ENCODE measurements at regions not wholly inside any gene's neighbourhood (a gene's known extent, or its start where the extent isn't known, plus 50 kb on each side); places are given as distances from the start of the nearest gene placed in this dataset.

GRCh38 chrX:43315622-43316021, 340.5 kb upstream of the MAOA start:
- TF ChIP-seq CTCF (IDR thresholded peaks at IDR 0.05; ENCODE audit: low read depth, low read length, missing control alignments): no peak
- no peak overlapping the region for H3K4me3 ChIP-seq (replicated peaks; ENCODE audit: low read depth, low read length)
- DNase-seq (ENCODE audit: extremely low read depth, low read depth): no peak

GRCh38 chrX:43316146-43316545, 340.0 kb upstream of the MAOA start:
- no peak for DNase-seq (ENCODE audit: extremely low read depth, low read depth)
- no peak overlapping the region for H3K4me3 ChIP-seq (replicated peaks; ENCODE audit: low read depth, low read length)
- TF ChIP-seq CTCF (IDR thresholded peaks at IDR 0.05; ENCODE audit: low read depth, low read length, missing control alignments): no peak

DNA sequence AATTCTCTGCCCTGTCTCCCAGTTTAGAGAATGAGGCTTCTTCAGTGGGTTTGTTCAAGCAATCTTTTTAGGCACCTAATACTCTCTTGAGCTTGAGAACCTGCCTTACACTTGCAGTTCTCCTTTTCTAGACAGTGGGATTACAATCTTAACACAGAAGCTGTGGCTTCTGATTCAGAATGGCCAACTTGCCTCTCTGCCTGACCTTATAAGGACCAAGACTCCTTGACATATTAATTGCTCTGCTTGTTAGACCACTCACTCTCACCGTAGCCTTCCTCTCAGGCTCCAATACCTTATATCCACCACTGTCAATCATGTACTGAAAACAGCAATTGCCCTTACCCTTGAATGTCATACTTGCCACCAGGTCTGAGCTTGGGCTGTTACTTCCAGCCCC, 338.7 kb upstream of the MAOA start:
- no peak overlapping the region for H3K4me3 ChIP-seq (replicated peaks; ENCODE audit: low read depth, low read length)
- DNase-seq (ENCODE audit: extremely low read depth, low read depth): no peak
- no peak for TF ChIP-seq CTCF (IDR thresholded peaks at IDR 0.05; ENCODE audit: low read depth, low read length, missing control alignments)

DNA sequence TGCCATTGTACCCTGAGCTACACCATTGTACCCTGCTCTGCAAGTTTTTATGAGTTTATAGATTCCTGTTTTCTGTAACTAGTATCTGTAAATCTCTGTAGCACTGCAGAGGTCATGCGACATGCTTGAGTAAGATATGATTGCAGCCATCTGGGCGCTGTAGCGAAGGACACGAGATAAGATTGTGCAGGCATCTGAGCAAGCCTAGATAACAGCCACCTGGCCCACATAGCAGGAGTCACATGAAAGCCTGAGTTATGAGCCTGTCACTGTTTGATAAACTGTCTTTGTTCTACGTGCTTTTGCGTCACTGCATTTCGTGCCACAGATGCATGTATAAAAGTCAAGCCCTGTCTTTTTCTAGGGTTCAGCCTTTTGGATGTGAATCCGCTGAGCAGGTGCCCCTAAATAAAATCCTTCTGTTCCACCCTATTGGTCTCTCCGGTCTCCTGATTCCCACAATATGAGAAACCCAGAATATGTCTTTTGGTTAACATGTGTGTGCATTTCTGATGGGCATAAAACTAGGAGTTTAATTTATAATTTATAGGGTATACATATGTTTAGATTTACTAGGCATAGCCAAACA, 327.6 kb upstream of the MAOA start:
- DNase-seq (ENCODE audit: extremely low read depth, low read depth): no peak
- no peak overlapping the region for H3K4me3 ChIP-seq (replicated peaks; ENCODE audit: low read depth, low read length)
- TF ChIP-seq CTCF (IDR thresholded peaks at IDR 0.05; ENCODE audit: low read depth, low read length, missing control alignments): no peak

- TF ChIP-seq CTCF (IDR thresholded peaks at IDR 0.05; ENCODE audit: low read depth, low read length, missing control alignments): no peak
- DNase-seq (ENCODE audit: extremely low read depth, low read depth): no peak
- no peak overlapping the region for H3K4me3 ChIP-seq (replicated peaks; ENCODE audit: low read depth, low read length)
Observed at GRCh38 chrX:43333543-43333942, 322.6 kb upstream of the MAOA start.

GRCh38 chrX:43345166-43345565, 310.9 kb upstream of the MAOA start:
- DNase-seq (ENCODE audit: extremely low read depth, low read depth): no peak
- no peak for TF ChIP-seq CTCF (IDR thresholded peaks at IDR 0.05; ENCODE audit: low read depth, low read length, missing control alignments)
- no peak overlapping the region for H3K4me3 ChIP-seq (replicated peaks; ENCODE audit: low read depth, low read length)

DNA sequence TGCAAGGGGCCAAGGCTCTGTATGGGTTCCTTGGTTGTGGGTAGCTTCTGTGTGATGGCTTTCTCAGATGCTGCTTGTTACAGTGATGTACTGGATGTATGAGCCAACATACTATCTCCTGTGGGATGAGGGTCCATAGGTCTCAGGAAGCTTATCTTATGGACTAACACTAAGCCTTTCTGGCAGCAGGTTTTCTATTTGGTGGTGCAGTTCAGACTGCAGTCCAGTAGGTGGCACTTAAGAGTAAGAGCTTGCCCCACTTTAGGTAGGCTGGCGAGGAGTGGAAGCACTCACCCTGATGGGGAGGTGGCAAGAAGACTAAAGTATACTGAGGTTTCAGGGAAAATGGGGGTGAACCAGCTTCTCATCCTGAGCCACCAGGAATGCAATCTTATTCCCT, 306.7 kb upstream of the MAOA start:
- DNase-seq (ENCODE audit: extremely low read depth, low read depth): no peak
- peak; percentile 44 for TF ChIP-seq CTCF (IDR thresholded peaks at IDR 0.05; ENCODE audit: low read depth, low read length, missing control alignments)
- H3K4me3 ChIP-seq (replicated peaks; ENCODE audit: low read depth, low read length): no peak overlapping the region

Data from HFF-Myc (cell line).